ENCODE measurements at regions not wholly inside any gene's neighbourhood (a gene's known extent, or its start where the extent isn't known, plus 50 kb on each side); places are given as distances from the start of the nearest gene placed in this dataset.

DNA sequence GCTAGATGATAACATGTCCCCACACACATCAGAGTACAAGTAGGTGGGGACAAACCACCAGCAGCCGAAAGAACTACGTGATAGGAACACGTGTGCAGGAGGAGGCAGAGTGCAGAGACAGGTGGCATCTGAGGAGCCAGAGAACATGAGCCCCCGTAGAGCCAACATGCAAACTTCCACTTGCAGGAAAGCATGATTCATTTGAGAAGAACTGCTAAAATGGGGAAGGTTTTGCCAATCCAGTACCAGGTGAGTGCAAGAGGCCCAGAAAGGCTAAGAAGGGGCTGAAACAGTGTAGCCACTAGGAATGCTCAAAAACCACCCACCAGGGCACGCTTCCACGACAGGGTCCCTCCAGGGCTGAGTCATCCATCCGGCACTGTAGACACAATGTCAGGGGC, 149.8 kb upstream of the TENM3 start:
- Histone ChIP-seq H3K36me3 (no peaks in the 10 kb centered on the region), H3K9me3 (peaks cover 0 to 9% (median 0%) of the 10 kb centered on the region in 11 donors), H3K4me1 (no peaks in the 10 kb centered on the region), H3K27ac (no peak overlapping the region), H3K4me3 (no peak overlapping the region), H3K27me3 (no peaks in the 10 kb centered on the region)
- intact Hi-C loops (cut with DNase I) = no loop called here
- no peak for DNase-seq
- WGBS, 2 donors = 68 to 73% methylated on average over 7 of the region's 7 CpGs
- ATAC-seq = no peak
- TF ChIP-seq CTCF (IDR thresholded peaks at IDR 0.05) = no peak

GRCh38 chr4:182093935-182094334, 149.3 kb upstream of the TENM3 start:
- Histone ChIP-seq H3K4me1 (no peaks in the 10 kb centered on the region), H3K4me3 (no peak overlapping the region), H3K27me3 (no peaks in the 10 kb centered on the region), H3K27ac (no peak overlapping the region), H3K36me3 (no peaks in the 10 kb centered on the region), H3K9me3 (peaks cover 0 to 9% (median 0%) of the 10 kb centered on the region in 11 donors)
- ATAC-seq = no peak
- intact Hi-C loops (cut with DNase I) = no loop called here
- DNase-seq = no peak
- TF ChIP-seq CTCF (IDR thresholded peaks at IDR 0.05) = no peak
- WGBS, 2 donors = 76 to 77% methylated on average over 3 of the region's 3 CpGs

DNA sequence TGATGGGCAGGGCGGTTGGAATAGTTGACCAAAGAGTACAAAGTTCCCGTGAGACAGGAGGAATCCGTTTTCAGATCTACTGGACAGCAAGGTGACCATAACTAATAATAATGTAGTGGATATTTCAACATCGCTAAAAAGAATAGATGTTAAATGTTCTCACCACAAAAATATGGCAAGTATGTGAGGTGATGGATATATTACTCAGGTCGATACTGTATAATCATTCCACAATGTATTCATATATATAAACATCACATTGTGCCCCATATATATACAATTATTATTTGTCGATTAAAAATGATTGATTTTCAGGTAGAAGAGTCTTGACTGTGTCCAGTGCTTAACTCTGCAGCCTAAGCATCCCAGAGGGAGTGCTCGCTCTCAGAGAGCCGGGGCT, 141.6 kb upstream of the TENM3 start:
- intact Hi-C loops (cut with DNase I) = no loop called here
- 90% methylated on average over 8 of the region's 8 CpGs for WGBS, 2 donors
- Histone ChIP-seq H3K36me3 (no peaks in the 10 kb centered on the region), H3K4me1 (no peaks in the 10 kb centered on the region), H3K27me3 (no peaks in the 10 kb centered on the region), H3K9me3 (peaks cover 0 to 9% (median 0%) of the 10 kb centered on the region in 11 donors), H3K27ac (no peak overlapping the region), H3K4me3 (no peak overlapping the region)
- ATAC-seq = no peak
- TF ChIP-seq CTCF (IDR thresholded peaks at IDR 0.05) = no peak
- no peak for DNase-seq

DNA sequence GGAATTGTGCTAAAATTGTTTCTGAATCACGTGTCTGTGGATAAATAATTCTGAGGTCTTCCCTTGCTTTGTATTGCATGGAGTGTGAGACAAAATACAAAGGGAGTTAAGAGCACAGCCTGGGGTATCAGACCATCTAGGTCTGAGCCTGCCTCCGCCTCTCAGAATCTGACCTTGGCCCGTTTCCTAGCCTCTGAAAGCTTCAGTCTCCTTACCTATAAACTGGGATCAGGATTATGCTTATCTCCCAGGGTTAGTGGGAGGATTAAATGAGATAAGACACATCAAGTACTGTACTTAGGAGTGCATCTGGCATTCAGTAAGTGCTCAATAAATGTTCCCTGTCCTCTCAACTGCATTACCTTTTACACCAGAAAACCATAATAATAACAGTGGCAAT, 140.6 kb upstream of the TENM3 start:
- Histone ChIP-seq H3K27me3 (no peaks in the 10 kb centered on the region), H3K9me3 (peaks cover 0 to 9% (median 0%) of the 10 kb centered on the region in 11 donors), H3K4me3 (no peak overlapping the region), H3K27ac (no peak overlapping the region), H3K4me1 (no peaks in the 10 kb centered on the region), H3K36me3 (no peaks in the 10 kb centered on the region)
- ATAC-seq (no peak), DNase-seq (no peak)
- no peak for TF ChIP-seq CTCF (IDR thresholded peaks at IDR 0.05)
- intact Hi-C loops (cut with DNase I) = no loop called here
- 46 to 49% methylated on average over 3 of the region's 3 CpGs for WGBS, 2 donors
